Endothelial cell of umbilical vein (primary cell): ENCODE measurements at regions not wholly inside any gene's neighbourhood (a gene's known extent, or its start where the extent isn't known, plus 50 kb on each side); places are given as distances from the start of the nearest gene placed in this dataset.
"Not testable (repeated sequence)": the region's sequence is repeated elsewhere in the genome, so short reads cannot be mapped to it uniquely, and the experiment has no call there.

Experiments
- BruUV-seq: library from RNA; stranded (reverse); fragments of 400-500 nt; replicated peaks from 2 replicates; lab custom pipeline; 2021; lab: Mats Ljungman, UMichigan
- CTCF ChIA-PET: fragments of 300-600, 350-600 bp; sonication (Branson Sonifier 250); formaldehyde crosslinking; loops from one replicate; lab custom pipeline; 2021; ENCODE audit warnings: antibody characterized with exemption, inconsistent platforms; lab: Charles Lee
- POLR2A ChIA-PET: fragments of 300-600, 350-600 bp; sonication (Branson Sonifier 250); formaldehyde crosslinking; loops from one replicate; lab custom pipeline; 2021; ENCODE audit warnings: antibody characterized with exemption, inconsistent platforms; lab: Charles Lee
- DNase-seq: peaks from one replicate; pipeline ENCODE4 v3.0.0-alpha.2; 2011; ENCODE audit warnings: low read depth, low spot score
- FAIRE-seq: peaks from 2 replicates; lab custom pipeline; 2011; peaks lifted over from hg19 to GRCh38; lab: Jason Lieb, UNC
- H2AFZ ChIP-seq: 2 replicates; pipeline ENCODE4 v1.6.0; 2012; ENCODE audit warnings: low read depth, low read length, control low read depth, inconsistent platforms
- H3K27ac ChIP-seq: 2 replicates; pipeline ENCODE4 v1.5.1; 2011; ENCODE audit warnings: low read depth, mild to moderate bottlenecking, control low read depth, low read length, moderate library complexity; ENCODE audit not compliant: insufficient read depth
- H3K27me3 ChIP-seq, 2 experiments: 2 replicates each; pipeline versions ENCODE4 v1.6.0 to v1.6.1; 2011; ENCODE audit warnings: low read length in 2 of 2, mixed read lengths in 1 of 2; ENCODE audit not compliant: control insufficient read depth in 2 of 2, insufficient read depth in 2 of 2
- H3K36me3 ChIP-seq, 2 experiments: 2 replicates in 1 of 2; 3 replicates in 1 of 2; pipeline ENCODE4 v1.5.1; 2011; ENCODE audit warnings: low read length in 2 of 2, mild to moderate bottlenecking in 1 of 2, moderate library complexity in 1 of 2; ENCODE audit not compliant: control insufficient read depth in 2 of 2, insufficient read depth in 2 of 2; ENCODE audit errors: extremely low read depth in 1 of 2
- H3K4me1 ChIP-seq: 3 replicates; pipeline ENCODE4 v1.5.1; 2011; ENCODE audit warnings: mild to moderate bottlenecking, low read length; ENCODE audit not compliant: control insufficient read depth, insufficient read depth; ENCODE audit errors: extremely low read depth
- H3K4me2 ChIP-seq: 2 replicates; pipeline ENCODE4 v1.6.1; 2011; ENCODE audit warnings: low read length, control low read depth, mixed read lengths; ENCODE audit not compliant: insufficient read depth
- H3K4me3 ChIP-seq, 3 experiments: fragments of 200-600 bp in 1 of 3; sonication (generic), shearing (Covaris generic) in 1 of 3; replicated peaks in 1 of 3; 2 replicates each; pipeline ENCODE4 v1.5.1; 2011 to 2016; ENCODE audit warnings: control low read depth in 3 of 3, low read length in 3 of 3, mild to moderate bottlenecking in 2 of 3, inconsistent platforms in 1 of 3, low read depth in 1 of 3, moderate library complexity in 1 of 3; ENCODE audit not compliant: insufficient read depth in 1 of 3
- H3K79me2 ChIP-seq: 2 replicates; pipeline ENCODE4 v1.6.0; 2012; ENCODE audit warnings: low read length, inconsistent platforms; ENCODE audit not compliant: control insufficient read depth, insufficient read depth
- H3K9ac ChIP-seq: replicated peaks from 2 replicates; pipeline ENCODE3; 2011; ENCODE audit warnings: low read length, control low read depth; ENCODE audit not compliant: insufficient read depth; ENCODE audit errors: extremely low read depth
- H3K9me1 ChIP-seq: replicated peaks from 3 replicates; pipeline ENCODE4 v1.6.0; 2011; ENCODE audit warnings: mild to moderate bottlenecking, low read length; ENCODE audit not compliant: control insufficient read depth, insufficient read depth; ENCODE audit errors: extremely low read depth
- H3K9me3 ChIP-seq: replicated peaks from 2 replicates; pipeline ENCODE4 v1.5.1; 2012; ENCODE audit warnings: low read length, inconsistent platforms; ENCODE audit not compliant: control insufficient read depth, insufficient read depth
- H4K20me1 ChIP-seq: replicated peaks from 2 replicates; pipeline ENCODE3; 2011; ENCODE audit warnings: mild to moderate bottlenecking, low read length; ENCODE audit not compliant: control insufficient read depth, insufficient read depth; ENCODE audit errors: extremely low read depth
- EZH2 ChIP-seq: IDR thresholded peaks from 2 replicates; pipeline ENCODE4 v1.6.1; 2012; ENCODE audit warnings: borderline replicate concordance, low read depth, mild to moderate bottlenecking, moderate library complexity, low read length, inconsistent platforms; ENCODE audit not compliant: severe bottlenecking
- JUN ChIP-seq: IDR thresholded peaks from 2 replicates; pipeline ENCODE4 v1.6.1; 2011; ENCODE audit warnings: borderline replicate concordance, low read depth; ENCODE audit not compliant: insufficient read length, insufficient read depth
- dilution Hi-C: fragments of 300-500 bp; cut with MboI; formaldehyde crosslinking; loops from one replicate; pipeline ENCODE4 v1.15.0; 2019; ENCODE audit warnings: low sequenced_read_pairs; ENCODE audit not compliant: extremely low pct_ligation_motif_present
- intact Hi-C: fragments of 100-400 bp; cut with micrococcal nuclease; formaldehyde crosslinking; loops from one replicate; pipeline ENCODE4 v1.10.0; 2022

GRCh38 chr14:44606576-44606975 is 99.5 kb upstream of the FSCB start:
- intact Hi-C loops: no loop called here
- FAIRE-seq (no peak), DNase-seq (no peak)
- no peaks in the 10 kb centered on the region for H3K4me1 ChIP-seq
- TF ChIP-seq JUN (no peak), EZH2 (no peak)
- no peak overlapping the region for H3K9ac ChIP-seq
- no peaks in the 10 kb centered on the region for H3K9me1 ChIP-seq
- H3K36me3 ChIP-seq: no peaks in the 10 kb centered on the region
- no peak overlapping the region for H3K4me3 ChIP-seq
- no peaks in the 10 kb centered on the region for H4K20me1 ChIP-seq
- BruUV-seq: no TSS peak
- no peak overlapping the region for H3K4me2 ChIP-seq
- H3K27me3 ChIP-seq: no peaks in the 10 kb centered on the region
- CTCF ChIA-PET: no interaction called here
- no peak overlapping the region for H3K27ac ChIP-seq
- dilution Hi-C loops: no loop called here
- H3K9me3 ChIP-seq: peaks cover 2% of the 10 kb centered on the region
- POLR2A ChIA-PET: no interaction called here
- H2AFZ ChIP-seq: no peak overlapping the region
- no peaks in the 10 kb centered on the region for H3K79me2 ChIP-seq

- DNase-seq, H3K9ac ChIP-seq, CTCF ChIA-PET, H3K4me1 ChIP-seq, H3K79me2 ChIP-seq, BruUV-seq, H3K4me3 ChIP-seq, H3K36me3 ChIP-seq, H3K4me2 ChIP-seq, H3K9me1 ChIP-seq, FAIRE-seq, H3K27ac ChIP-seq, POLR2A ChIA-PET, H3K9me3 ChIP-seq, H3K27me3 ChIP-seq, intact Hi-C loops, H2AFZ ChIP-seq, dilution Hi-C loops, H4K20me1 ChIP-seq: not testable (repeated sequence)
Observed at GRCh38 chr14:44601266-44601665, 94.2 kb upstream of the FSCB start.
